Stomach (tissue), 4 donors: ENCODE measurements at regions not wholly inside any gene's neighbourhood (a gene's known extent, or its start where the extent isn't known, plus 50 kb on each side); places are given as distances from the start of the nearest gene placed in this dataset.

Source experiments
- CTCF ChIP-seq, 7 experiments: fragments of 450-650 bp in 4 of 7; fragments of 200-600 bp in 3 of 7; sonication (generic) in 3 of 7; IDR thresholded peaks; one replicate each; pipeline ENCODE4 v1.5.1; 2016 to 2019; ENCODE audit warnings: antibody characterized with exemption in 7 of 7, control low read depth in 2 of 7, mild to moderate bottlenecking in 1 of 7
- POLR2A ChIP-seq, 4 donors: fragments of 450-650 bp; IDR thresholded peaks; one replicate each; pipeline ENCODE4 v1.6.1; 2016; ENCODE audit warnings: antibody characterized with exemption in 4 of 4, control low read depth in 2 of 4, mild to moderate bottlenecking in 1 of 4, moderate library complexity in 1 of 4
- POLR2AphosphoS5 ChIP-seq, 3 donors: sonication (generic); formaldehyde crosslinking; IDR thresholded peaks; one replicate each; pipeline ENCODE4 v1.6.1; 2016; ENCODE audit warnings: antibody characterized with exemption in 3 of 3

DNA sequence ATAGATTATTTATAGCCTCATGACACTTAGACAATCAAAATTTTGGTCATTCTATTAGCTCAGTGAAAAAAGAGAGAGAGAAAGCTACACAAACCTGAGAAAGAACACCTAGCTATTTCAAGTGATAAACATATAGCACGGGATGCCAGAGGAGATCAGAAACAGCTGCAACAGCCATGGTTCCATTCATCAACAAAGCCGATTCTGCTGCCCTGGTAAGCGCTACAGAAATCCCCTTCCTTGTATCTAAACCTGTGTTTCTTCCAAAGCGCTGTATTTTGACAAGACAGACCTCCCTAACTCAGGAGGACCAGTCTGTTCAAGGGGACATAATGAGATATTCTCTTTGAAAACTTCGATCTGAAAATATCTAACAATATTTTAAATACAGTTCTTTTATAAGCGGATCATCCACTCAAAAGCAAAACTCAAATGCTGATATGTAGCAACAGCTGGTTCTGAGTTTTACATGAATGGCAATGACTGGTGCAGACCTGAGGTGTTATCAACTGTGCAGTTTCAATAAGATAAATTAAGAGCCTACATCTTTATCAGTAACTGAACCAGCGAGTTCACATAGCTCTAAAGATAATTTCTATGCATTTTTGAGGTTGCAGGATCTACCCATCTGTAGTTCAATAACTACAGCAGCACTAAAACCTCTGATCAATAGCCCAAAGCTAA, 447.8 kb downstream of the FRK start:
- TF ChIP-seq POLR2A (IDR thresholded peaks at IDR 0.05) (no peak), CTCF (IDR thresholded peaks at IDR 0.05) (no peak), POLR2AphosphoS5 (IDR thresholded peaks at IDR 0.05) (no peak)
